HEK293T (cell line): ENCODE measurements at regions not wholly inside any gene's neighbourhood (a gene's known extent, or its start where the extent isn't known, plus 50 kb on each side); places are given as distances from the start of the nearest gene placed in this dataset.

Experiments
- BHLHE40 ChIP-seq: fragments of 450-650 bp; IDR thresholded peaks from 2 replicates; pipeline ENCODE4 v1.6.1; 2016; ENCODE audit warnings: mild to moderate bottlenecking, moderate library complexity, borderline replicate concordance
- CTBP1 ChIP-seq: fragments of 450-650 bp; IDR thresholded peaks from 2 replicates; pipeline ENCODE4 v1.6.1; 2016; ENCODE audit warnings: borderline replicate concordance
- FOXA1 ChIP-seq: fragments of 450-650 bp; IDR thresholded peaks from 2 replicates; pipeline ENCODE4 v1.6.1; 2016; ENCODE audit warnings: mild to moderate bottlenecking
- FOXM1 ChIP-seq: fragments of 450-650 bp; IDR thresholded peaks from 2 replicates; pipeline ENCODE4 v1.6.1; 2017; ENCODE audit warnings: mild to moderate bottlenecking, borderline replicate concordance
- HDGF ChIP-seq: fragments of 450-650 bp; IDR thresholded peaks from 2 replicates; pipeline ENCODE4 v1.6.1; 2017; ENCODE audit warnings: antibody characterized with exemption, borderline replicate concordance
- SP1 ChIP-seq: fragments of 450-650 bp; IDR thresholded peaks from 2 replicates; pipeline ENCODE4 v1.6.1; 2017
- TARDBP ChIP-seq: fragments of 450-650 bp; IDR thresholded peaks from 2 replicates; pipeline ENCODE4 v1.6.1; 2016

- no peak for TF ChIP-seq FOXM1
- TF ChIP-seq FOXA1, result no peak
- TF ChIP-seq HDGF, result no peak
- TF ChIP-seq BHLHE40, result no peak
- TF ChIP-seq TARDBP, result no peak
- TF ChIP-seq SP1, result no peak
- no peak for TF ChIP-seq CTBP1
These were observed 61.3 kb upstream of the MAL start for GRCh38 chr2:94964193-94964592.
